Endothelial cell of umbilical vein (primary cell): ENCODE measurements at regions not wholly inside any gene's neighbourhood (a gene's known extent, or its start where the extent isn't known, plus 50 kb on each side); places are given as distances from the start of the nearest gene placed in this dataset.

Source experiments
- BruUV-seq: library from RNA; stranded (reverse); fragments of 400-500 nt; replicated peaks from 2 replicates; lab custom pipeline; 2021; lab: Mats Ljungman, UMichigan
- CTCF ChIA-PET: fragments of 300-600, 350-600 bp; sonication (Branson Sonifier 250); formaldehyde crosslinking; loops from one replicate; lab custom pipeline; 2021; ENCODE audit warnings: antibody characterized with exemption, inconsistent platforms; lab: Charles Lee
- POLR2A ChIA-PET: fragments of 300-600, 350-600 bp; sonication (Branson Sonifier 250); formaldehyde crosslinking; loops from one replicate; lab custom pipeline; 2021; ENCODE audit warnings: antibody characterized with exemption, inconsistent platforms; lab: Charles Lee
- DNase-seq: peaks from one replicate; pipeline ENCODE4 v3.0.0-alpha.2; 2011; ENCODE audit warnings: low read depth, low spot score
- FAIRE-seq: peaks from 2 replicates; lab custom pipeline; 2011; peaks lifted over from hg19 to GRCh38; lab: Jason Lieb, UNC
- H2AFZ ChIP-seq: 2 replicates; pipeline ENCODE4 v1.6.0; 2012; ENCODE audit warnings: low read depth, low read length, control low read depth, inconsistent platforms
- H3K27ac ChIP-seq: 2 replicates; pipeline ENCODE4 v1.5.1; 2011; ENCODE audit warnings: low read depth, mild to moderate bottlenecking, control low read depth, low read length, moderate library complexity; ENCODE audit not compliant: insufficient read depth
- H3K27me3 ChIP-seq, 2 experiments: 2 replicates each; pipeline versions ENCODE4 v1.6.0 to v1.6.1; 2011; ENCODE audit warnings: low read length in 2 of 2, mixed read lengths in 1 of 2; ENCODE audit not compliant: control insufficient read depth in 2 of 2, insufficient read depth in 2 of 2
- H3K36me3 ChIP-seq, 2 experiments: 2 replicates in 1 of 2; 3 replicates in 1 of 2; pipeline ENCODE4 v1.5.1; 2011; ENCODE audit warnings: low read length in 2 of 2, mild to moderate bottlenecking in 1 of 2, moderate library complexity in 1 of 2; ENCODE audit not compliant: control insufficient read depth in 2 of 2, insufficient read depth in 2 of 2; ENCODE audit errors: extremely low read depth in 1 of 2
- H3K4me1 ChIP-seq: 3 replicates; pipeline ENCODE4 v1.5.1; 2011; ENCODE audit warnings: mild to moderate bottlenecking, low read length; ENCODE audit not compliant: control insufficient read depth, insufficient read depth; ENCODE audit errors: extremely low read depth
- H3K4me2 ChIP-seq: 2 replicates; pipeline ENCODE4 v1.6.1; 2011; ENCODE audit warnings: low read length, control low read depth, mixed read lengths; ENCODE audit not compliant: insufficient read depth
- H3K4me3 ChIP-seq, 3 experiments: fragments of 200-600 bp in 1 of 3; sonication (generic), shearing (Covaris generic) in 1 of 3; replicated peaks in 1 of 3; 2 replicates each; pipeline ENCODE4 v1.5.1; 2011 to 2016; ENCODE audit warnings: control low read depth in 3 of 3, low read length in 3 of 3, mild to moderate bottlenecking in 2 of 3, inconsistent platforms in 1 of 3, low read depth in 1 of 3, moderate library complexity in 1 of 3; ENCODE audit not compliant: insufficient read depth in 1 of 3
- H3K79me2 ChIP-seq: 2 replicates; pipeline ENCODE4 v1.6.0; 2012; ENCODE audit warnings: low read length, inconsistent platforms; ENCODE audit not compliant: control insufficient read depth, insufficient read depth
- H3K9ac ChIP-seq: replicated peaks from 2 replicates; pipeline ENCODE3; 2011; ENCODE audit warnings: low read length, control low read depth; ENCODE audit not compliant: insufficient read depth; ENCODE audit errors: extremely low read depth
- H3K9me1 ChIP-seq: replicated peaks from 3 replicates; pipeline ENCODE4 v1.6.0; 2011; ENCODE audit warnings: mild to moderate bottlenecking, low read length; ENCODE audit not compliant: control insufficient read depth, insufficient read depth; ENCODE audit errors: extremely low read depth
- H3K9me3 ChIP-seq: replicated peaks from 2 replicates; pipeline ENCODE4 v1.5.1; 2012; ENCODE audit warnings: low read length, inconsistent platforms; ENCODE audit not compliant: control insufficient read depth, insufficient read depth
- H4K20me1 ChIP-seq: replicated peaks from 2 replicates; pipeline ENCODE3; 2011; ENCODE audit warnings: mild to moderate bottlenecking, low read length; ENCODE audit not compliant: control insufficient read depth, insufficient read depth; ENCODE audit errors: extremely low read depth
- CTCF ChIP-seq, 2 donors: IDR thresholded peaks; 1 replicate in 1 of 2; 2 replicates in 1 of 2; pipeline ENCODE4 v1.5.1; 2011; ENCODE audit warnings: low read length in 2 of 2, mild to moderate bottlenecking in 2 of 2, moderate library complexity in 2 of 2, control low read depth in 1 of 2, inconsistent platforms in 1 of 2, low read depth in 1 of 2; ENCODE audit not compliant: insufficient read depth in 1 of 2; ENCODE audit errors: extremely low read depth in 1 of 2
- EZH2 ChIP-seq: IDR thresholded peaks from 2 replicates; pipeline ENCODE4 v1.6.1; 2012; ENCODE audit warnings: borderline replicate concordance, low read depth, mild to moderate bottlenecking, moderate library complexity, low read length, inconsistent platforms; ENCODE audit not compliant: severe bottlenecking
- FOS ChIP-seq: IDR thresholded peaks from 2 replicates; pipeline ENCODE4 v1.6.1; 2011; ENCODE audit warnings: mild to moderate bottlenecking, low read length, moderate library complexity, borderline replicate concordance; ENCODE audit not compliant: insufficient read depth
- GATA2 ChIP-seq: IDR thresholded peaks from 2 replicates; pipeline ENCODE4 v1.7.0; 2011; ENCODE audit warnings: low read depth, mild to moderate bottlenecking, moderate library complexity, mixed read lengths, low read length; ENCODE audit not compliant: insufficient read length, insufficient read depth
- JUN ChIP-seq: IDR thresholded peaks from 2 replicates; pipeline ENCODE4 v1.6.1; 2011; ENCODE audit warnings: borderline replicate concordance, low read depth; ENCODE audit not compliant: insufficient read length, insufficient read depth
- MYC ChIP-seq: IDR thresholded peaks from one replicate; pipeline ENCODE4 v1.6.1; 2011; ENCODE audit warnings: mild to moderate bottlenecking, low read depth, low read length
- POLR2A ChIP-seq: IDR thresholded peaks from 2 replicates; pipeline ENCODE4 v1.6.1; 2012; ENCODE audit warnings: low read depth, mild to moderate bottlenecking, control low read depth, low read length
- POLR2AphosphoS5 ChIP-seq: IDR thresholded peaks from 2 replicates; pipeline ENCODE4 v1.6.1; 2012; ENCODE audit warnings: low read depth, mild to moderate bottlenecking, control low read depth, low read length, moderate library complexity; ENCODE audit not compliant: insufficient read depth
- dilution Hi-C: fragments of 300-500 bp; cut with MboI; formaldehyde crosslinking; loops from one replicate; pipeline ENCODE4 v1.15.0; 2019; ENCODE audit warnings: low sequenced_read_pairs; ENCODE audit not compliant: extremely low pct_ligation_motif_present
- intact Hi-C: fragments of 100-400 bp; cut with micrococcal nuclease; formaldehyde crosslinking; loops from one replicate; pipeline ENCODE4 v1.10.0; 2022
- TF ChIP-seq, protein P1 (sequence below): IDR thresholded peaks from 2 replicates; pipeline ENCODE4 v1.6.1; 2011; ENCODE audit not compliant: insufficient read depth, insufficient read length

DNA sequence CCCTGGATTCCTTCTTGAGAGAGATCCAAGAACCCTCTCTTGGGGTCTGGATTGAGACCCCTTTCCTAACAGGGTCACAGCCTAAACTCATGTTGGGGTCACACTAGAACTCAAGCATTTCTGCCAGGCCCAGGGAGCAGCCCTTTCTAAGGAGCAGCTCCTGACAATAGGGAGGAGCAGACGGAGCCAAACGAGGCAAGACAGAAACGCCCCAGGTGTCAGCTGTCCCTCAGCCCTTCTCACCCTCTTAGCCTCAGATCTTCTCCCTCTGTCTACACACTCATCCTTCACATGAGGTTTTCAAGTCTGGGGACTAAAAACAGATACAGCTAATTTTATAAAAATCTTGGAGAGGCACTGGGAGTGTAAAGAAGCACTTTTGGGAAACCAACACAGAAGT lies 157.2 kb downstream of the SOCS6 start:
- BruUV-seq: no TSS peak
- H3K9ac ChIP-seq: no peak overlapping the region
- H2AFZ ChIP-seq: no peak overlapping the region
- dilution Hi-C loops (no loop called here), intact Hi-C loops (no loop called here)
- FAIRE-seq (no peak), DNase-seq (no peak)
- ChIA-PET CTCF (interaction anchor here (2.2 to 3.1 kb wide), 2 partner anchors 12 to 251 kb away, joined by 10 to 15 read pairs; no protein-coding TSS in a partner anchor), POLR2A (no interaction called here)
- TF ChIP-seq GATA2: no peak
- TF ChIP-seq, protein P1, sequence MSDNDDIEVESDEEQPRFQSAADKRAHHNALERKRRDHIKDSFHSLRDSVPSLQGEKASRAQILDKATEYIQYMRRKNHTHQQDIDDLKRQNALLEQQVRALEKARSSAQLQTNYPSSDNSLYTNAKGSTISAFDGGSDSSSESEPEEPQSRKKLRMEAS: no peak
- TF ChIP-seq FOS: no peak
- TF ChIP-seq EZH2: no peak
- TF ChIP-seq POLR2A: no peak
- TF ChIP-seq MYC: no peak
- no peak for TF ChIP-seq JUN
- TF ChIP-seq POLR2AphosphoS5: no peak
- TF ChIP-seq CTCF (IDR thresholded peaks at IDR 0.05; ENCODE audit: extremely low read depth in 1 of 2, insufficient read depth in 1 of 2, low read depth in 1 of 2, low read length in 2 of 2): no peak
- H3K4me3 ChIP-seq: no peak overlapping the region
- H3K36me3 ChIP-seq: no peaks in the 10 kb centered on the region
- H4K20me1 ChIP-seq: no peaks in the 10 kb centered on the region
- no peak overlapping the region for H3K4me2 ChIP-seq
- no peak overlapping the region for H3K27ac ChIP-seq
- H3K9me3 ChIP-seq: no peaks in the 10 kb centered on the region
- no peaks in the 10 kb centered on the region for H3K4me1 ChIP-seq
- H3K79me2 ChIP-seq: no peaks in the 10 kb centered on the region
- H3K9me1 ChIP-seq: no peaks in the 10 kb centered on the region
- H3K27me3 ChIP-seq: no peaks in the 10 kb centered on the region
